ENCODE measurements at regions not wholly inside any gene's neighbourhood (a gene's known extent, or its start where the extent isn't known, plus 50 kb on each side); places are given as distances from the start of the nearest gene placed in this dataset.

DNA sequence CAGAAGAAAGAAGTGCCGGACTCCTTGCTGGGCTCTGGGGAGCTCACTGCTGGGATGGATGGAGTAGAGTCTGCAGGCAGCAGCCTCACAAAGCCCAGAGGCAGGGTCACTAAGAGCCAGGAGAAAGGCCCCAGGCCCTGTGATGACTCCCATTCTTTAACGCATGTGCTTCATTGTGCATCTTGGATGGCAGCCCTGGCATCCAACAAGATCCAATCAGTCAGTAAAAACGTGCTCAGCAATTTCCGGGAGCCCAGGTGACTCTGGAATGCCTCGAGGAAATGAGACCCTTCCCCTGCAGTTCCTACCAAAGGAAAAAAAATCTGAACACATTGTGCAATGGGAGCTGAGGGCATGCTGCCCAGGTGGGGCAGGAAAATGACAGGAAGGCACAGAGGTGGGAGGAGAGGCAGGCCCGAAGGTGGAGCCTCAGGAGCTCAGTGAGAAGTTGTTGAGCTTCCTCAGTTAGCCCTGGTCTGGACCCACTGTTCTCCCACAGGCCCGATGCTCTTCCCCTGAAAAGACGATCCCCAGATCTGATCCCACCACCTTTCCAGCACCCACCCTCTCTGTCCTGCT, 60.7 kb upstream of the TMEM72 start:
- in situ Hi-C loops (cut with MboI), result no loop called here
- no peaks in the 10 kb centered on the region for H3K4me1 ChIP-seq (replicated peaks in 1 of 2; ENCODE audit: control insufficient read depth in 2 of 2, insufficient read depth in 2 of 2, low read length in 2 of 2)
- TF ChIP-seq TGIF2 (CRISPR knock-in tag; IDR thresholded peaks at IDR 0.05), result no peak
- FAIRE-seq (no peak), DNase-seq (ENCODE audit: extremely low read depth in 1 of 4, low spot score in 3 of 4) (no peak), ATAC-seq (no peak)
- intact Hi-C loops (cut with micrococcal nuclease), result no loop called here
- no peak overlapping the region for H3K27ac ChIP-seq (ENCODE audit: extremely low read depth, low read depth, low read length)
- H3K9ac ChIP-seq (ENCODE audit: insufficient read depth in 1 of 2, low read depth in 2 of 2, low read length in 2 of 2), result no peak overlapping the region
- CTCF ChIA-PET (ENCODE audit: low intra/inter-chr PET ratio), result no interaction called here
- no peaks in the 10 kb centered on the region for H4K20me1 ChIP-seq (replicated peaks; ENCODE audit: control insufficient read depth, insufficient read depth, low read length)
- BruUV-seq (replicated peaks), result no TSS peak
- no peaks in the 10 kb centered on the region for H3K36me3 ChIP-seq (ENCODE audit: control insufficient read depth, insufficient read depth, low read length)
- H3K4me2 ChIP-seq (ENCODE audit: insufficient read depth, low read length), result no peak overlapping the region
- POLR2A ChIA-PET, result interaction anchor here (0.6 kb wide), 1 partner anchor 19 kb away, joined by 3 read pairs; no protein-coding TSS in a partner anchor
- no peaks in the 10 kb centered on the region for H3K9me3 ChIP-seq (replicated peaks; ENCODE audit: control insufficient read depth, insufficient read depth, low read depth, low read length)
- H3K79me2 ChIP-seq (ENCODE audit: control insufficient read depth, insufficient read depth, low read length), result no peaks in the 10 kb centered on the region
- 0% methylated on average over 8 of the region's 8 CpGs for WGBS (ENCODE audit: insufficient coverage, low coverage, missing lambda C conversion rate)
- no peaks in the 10 kb centered on the region for H3K9me1 ChIP-seq (ENCODE audit: control insufficient read depth, insufficient read depth, low read length)
- H2AFZ ChIP-seq (ENCODE audit: low read depth, low read length), result no peak overlapping the region
- H3K4me3 ChIP-seq, result no peak overlapping the region
- peaks cover 0 to 6% of the 10 kb centered on the region in 2 experiments; a peak in 1 of 5 replicates for H3K27me3 ChIP-seq (ENCODE audit: control insufficient read depth in 2 of 2, insufficient read depth in 2 of 2, low read length in 2 of 2)

DNA sequence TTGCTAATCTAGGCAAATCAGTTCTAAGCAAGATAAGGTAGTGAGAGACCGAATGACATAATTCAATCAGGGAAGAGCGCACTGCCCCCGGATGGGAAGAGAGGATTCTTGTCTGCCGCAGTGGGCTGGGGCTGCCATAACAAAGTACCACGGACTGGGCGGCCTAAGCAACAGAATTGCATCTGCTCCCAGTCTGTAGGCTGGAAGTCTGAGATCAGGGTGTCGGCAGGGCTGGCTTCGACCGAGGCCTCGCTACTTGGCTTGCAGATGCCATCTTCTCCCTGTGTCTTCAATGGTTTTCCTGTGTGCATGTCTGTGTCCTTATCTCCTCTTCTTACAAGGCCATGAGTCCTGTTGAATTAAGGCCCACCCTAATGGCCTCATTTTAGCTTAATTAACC, 59.7 kb upstream of the TMEM72 start:
- Histone ChIP-seq H3K27ac (ENCODE audit: extremely low read depth, low read depth, low read length) (no peak overlapping the region), H3K27me3 (ENCODE audit: control insufficient read depth in 2 of 2, insufficient read depth in 2 of 2, low read length in 2 of 2) (peaks cover 0 to 6% of the 10 kb centered on the region in 2 experiments; a peak in 1 of 5 replicates), H3K4me1 (replicated peaks in 1 of 2; ENCODE audit: control insufficient read depth in 2 of 2, insufficient read depth in 2 of 2, low read length in 2 of 2) (no peaks in the 10 kb centered on the region), H2AFZ (ENCODE audit: low read depth, low read length) (no peak overlapping the region), H3K4me2 (ENCODE audit: insufficient read depth, low read length) (no peak overlapping the region), H3K9me3 (replicated peaks; ENCODE audit: control insufficient read depth, insufficient read depth, low read depth, low read length) (no peaks in the 10 kb centered on the region), H3K9me1 (ENCODE audit: control insufficient read depth, insufficient read depth, low read length) (no peaks in the 10 kb centered on the region), H4K20me1 (replicated peaks; ENCODE audit: control insufficient read depth, insufficient read depth, low read length) (no peaks in the 10 kb centered on the region; the same call in 1 of the 2 replicates), H3K36me3 (ENCODE audit: control insufficient read depth, insufficient read depth, low read length) (no peaks in the 10 kb centered on the region), H3K9ac (ENCODE audit: insufficient read depth in 1 of 2, low read depth in 2 of 2, low read length in 2 of 2) (no peak overlapping the region), H3K79me2 (ENCODE audit: control insufficient read depth, insufficient read depth, low read length) (no peaks in the 10 kb centered on the region), H3K4me3 (no peak overlapping the region)
- no peak for TF ChIP-seq POLR2G (IDR thresholded peaks at IDR 0.05; ENCODE audit: low read depth, low read length)
- no peak for TF ChIP-seq ZNF584 (CRISPR knock-in tag; IDR thresholded peaks at IDR 0.05; ENCODE audit: low read depth)
- no peak for TF ChIP-seq STAG1 (CRISPR knock-in tag; IDR thresholded peaks at IDR 0.05; ENCODE audit: borderline replicate concordance)
- TF ChIP-seq GTF2A2 (tag; IDR thresholded peaks at IDR 0.05), result no peak
- no peak for TF ChIP-seq DACH1 (IDR thresholded peaks at IDR 0.05; ENCODE audit: partially characterized antibody)
- no peak for TF ChIP-seq CBFA2T3 (IDR thresholded peaks at IDR 0.05)
- no peak for TF ChIP-seq PTRF (tag; IDR thresholded peaks at IDR 0.05)
- TF ChIP-seq FOXK2 (conservative IDR thresholded peaks at IDR 0.05 in 1 of 2, IDR thresholded peaks at IDR 0.05 in 1 of 2; ENCODE audit: low read depth in 2 of 2), result no peak
- TF ChIP-seq MAFF (IDR thresholded peaks at IDR 0.05; ENCODE audit: low read length), result no peak
- no peak for TF ChIP-seq DPF2 (IDR thresholded peaks at IDR 0.05)
- TF ChIP-seq ASH1L (IDR thresholded peaks at IDR 0.05; ENCODE audit: borderline replicate concordance, low read depth, partially characterized antibody), result no peak
- TF ChIP-seq SMAD1 (IDR thresholded peaks at IDR 0.05; ENCODE audit: low read depth, low read length, partially characterized antibody), result no peak
- TF ChIP-seq ZFPM2 (CRISPR knock-in tag; IDR thresholded peaks at IDR 0.05), result no peak
- no peak for TF ChIP-seq FOXM1 (IDR thresholded peaks at IDR 0.05; ENCODE audit: low read depth)
- no peak for TF ChIP-seq FOXM1 (CRISPR knock-in tag; IDR thresholded peaks at IDR 0.05; ENCODE audit: low read depth)
- WGBS (ENCODE audit: insufficient coverage, low coverage, missing lambda C conversion rate), result under 1% methylated on average over 10 of the region's 10 CpGs
- intact Hi-C loops (cut with micrococcal nuclease), result no loop called here
- ATAC-seq (no peak), FAIRE-seq (no peak), DNase-seq (ENCODE audit: extremely low read depth in 1 of 4, low spot score in 3 of 4) (no peak)
- in situ Hi-C loops (cut with MboI), result no loop called here
- BruUV-seq (replicated peaks), result no TSS peak
- CTCF ChIA-PET (ENCODE audit: low intra/inter-chr PET ratio), result no interaction called here
- POLR2A ChIA-PET, result interaction anchor here (0.6 kb wide), 1 partner anchor 973 kb away, joined by 4 read pairs; no protein-coding TSS in a partner anchor

Data from K562 (cell line).